ENCODE measurements at regions not wholly inside any gene's neighbourhood (a gene's known extent, or its start where the extent isn't known, plus 50 kb on each side); places are given as distances from the start of the nearest gene placed in this dataset.
A peak's percentile ranks its signal among the peaks of the same experiment; 100 is the strongest.

DNA sequence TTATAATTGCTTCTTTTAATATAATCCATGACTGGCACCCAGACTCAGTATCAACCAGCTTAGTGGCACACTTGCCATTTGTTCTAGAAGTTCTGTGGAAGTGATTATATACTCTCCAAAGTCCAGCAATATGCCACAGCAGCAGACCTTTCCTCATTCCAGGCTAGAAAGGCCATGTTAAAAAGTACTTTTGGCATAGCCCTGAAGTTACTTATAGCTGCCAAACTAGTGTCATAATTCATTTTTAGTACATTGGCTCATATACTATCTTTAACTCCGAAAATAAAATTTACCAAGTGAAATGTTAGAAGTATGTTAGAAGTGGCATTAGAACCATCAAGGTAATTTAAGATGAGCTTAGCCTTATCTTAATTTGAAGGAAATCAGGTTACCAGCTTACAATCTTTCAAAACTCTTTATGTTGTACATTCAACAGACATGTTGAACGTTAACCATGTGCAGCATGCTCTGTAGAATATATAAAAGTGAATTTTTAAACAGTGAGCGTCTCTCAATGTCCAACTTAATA is 714.2 kb upstream of the LCORL start:
- no peak overlapping the region for H3K4me3 ChIP-seq
- 65 to 70% methylated on average over 3 of the region's 3 CpGs for WGBS, 2 donors (ENCODE audit: low coverage in 1 of 2)
- TF ChIP-seq CTCF (IDR thresholded peaks at IDR 0.05) = no peak
- TF ChIP-seq POLR2AphosphoS5 (IDR thresholded peaks at IDR 0.05) = no peak
- no peak for TF ChIP-seq EP300 (IDR thresholded peaks at IDR 0.05; ENCODE audit: low read depth)
- TF ChIP-seq POLR2A (IDR thresholded peaks at IDR 0.05) = no peak

GRCh38 chr4:18734405-18734804 is 712.9 kb upstream of the LCORL start:
- in situ Hi-C loops (cut with MboI; ENCODE audit: low pct_ligation_motif_present in 1 of 4, low pct_unique_long_range_greater_than_20kb in 1 of 4, low sequenced_read_pairs in 3 of 4) (no loop called here), intact Hi-C loops (cut with DNase I; ENCODE audit: low total_unique reads) (no loop called here)
- Histone ChIP-seq H3K27ac (no peak overlapping the region), H3K36me3 (no peaks in the 10 kb centered on the region), H3K4me3 (no peak overlapping the region), H3K27me3 (no peaks in the 10 kb centered on the region), H3K9me3 (no peaks in the 10 kb centered on the region), H3K4me1 (peaks cover 0 to 11% (median 2%) of the 10 kb centered on the region in 4 donors)
- TF ChIP-seq POLR2AphosphoS5 (IDR thresholded peaks at IDR 0.05) (no peak), POLR2A (IDR thresholded peaks at IDR 0.05) (no peak), CTCF (IDR thresholded peaks at IDR 0.05) (no peak), EP300 (IDR thresholded peaks at IDR 0.05; ENCODE audit: low read depth) (no peak)
- DNase-seq = no peak
- WGBS, 2 donors (ENCODE audit: low coverage in 1 of 2) = 44 to 47% methylated on average over 2 of the region's 2 CpGs

More for the DNA sequence above, 714.2 kb upstream of the LCORL start:
- in situ Hi-C loops (cut with MboI; ENCODE audit: low pct_ligation_motif_present in 1 of 4, low pct_unique_long_range_greater_than_20kb in 1 of 4, low sequenced_read_pairs in 3 of 4) = no loop called here
- intact Hi-C loops (cut with DNase I; ENCODE audit: low total_unique reads) = no loop called here
- no peak for DNase-seq
- no peak overlapping the region for H3K27ac ChIP-seq
- H3K27me3 ChIP-seq = no peaks in the 10 kb centered on the region
- no peaks in the 10 kb centered on the region for H3K9me3 ChIP-seq
- H3K4me1 ChIP-seq = peaks cover 0 to 11% (median 2%) of the 10 kb centered on the region in 4 donors
- no peaks in the 10 kb centered on the region for H3K36me3 ChIP-seq

DNA sequence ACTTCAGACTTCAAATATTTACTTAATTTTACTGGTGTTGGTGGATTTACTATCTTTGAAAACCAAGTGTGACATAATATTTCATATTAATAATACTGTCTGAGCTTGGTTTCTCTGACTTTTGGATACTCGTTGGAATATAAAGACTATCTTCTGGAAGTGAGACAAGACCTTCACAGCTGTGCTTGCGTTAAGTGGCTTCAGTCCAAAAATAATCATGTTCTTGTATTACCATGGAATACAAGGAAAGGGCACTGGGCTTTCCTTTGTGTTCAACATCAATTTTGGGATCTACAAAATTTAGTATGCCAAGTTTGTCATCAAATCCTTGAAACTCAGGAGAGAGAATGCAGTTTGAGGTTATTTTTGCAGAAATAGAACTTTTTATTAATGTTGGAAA is 712.4 kb upstream of the LCORL start:
- no peaks in the 10 kb centered on the region for H3K9me3 ChIP-seq
- in situ Hi-C loops (cut with MboI; ENCODE audit: low pct_ligation_motif_present in 1 of 4, low pct_unique_long_range_greater_than_20kb in 1 of 4, low sequenced_read_pairs in 3 of 4) = no loop called here

GRCh38 chr4:18722748-18723191 is 701.2 kb upstream of the LCORL start:
- Histone ChIP-seq H3K27me3 (no peaks in the 10 kb centered on the region), H3K4me1 (peaks cover 0 to 7% (median 0%) of the 10 kb centered on the region in 4 donors), H3K9me3 (no peaks in the 10 kb centered on the region), H3K27ac (peak overlapping the region in 1 of 4 donors; percentile 55), H3K36me3 (no peaks in the 10 kb centered on the region), H3K4me3 (no peak overlapping the region)
- 14% methylated on average over 1 of the region's 1 CpG; no CpG with 5 or more reads in 1 of the 2 donors for WGBS, 2 donors (ENCODE audit: low coverage in 1 of 2)
- in situ Hi-C loops (cut with MboI; ENCODE audit: low pct_ligation_motif_present in 1 of 4, low pct_unique_long_range_greater_than_20kb in 1 of 4, low sequenced_read_pairs in 3 of 4) (no loop called here), intact Hi-C loops (cut with DNase I; ENCODE audit: low total_unique reads) (no loop called here)
- TF ChIP-seq CTCF (IDR thresholded peaks at IDR 0.05) (no peak), EP300 (IDR thresholded peaks at IDR 0.05; ENCODE audit: low read depth) (peak; percentile 20), POLR2AphosphoS5 (IDR thresholded peaks at IDR 0.05) (peak; percentile 66 to 85 (median 70)), POLR2A (IDR thresholded peaks at IDR 0.05) (no peak)
- DNase-seq = peak; percentile 29

More for the DNA sequence above, 712.4 kb upstream of the LCORL start:
- no peak overlapping the region for H3K4me3 ChIP-seq
- no peak for TF ChIP-seq POLR2AphosphoS5 (IDR thresholded peaks at IDR 0.05)
- no peak for TF ChIP-seq EP300 (IDR thresholded peaks at IDR 0.05; ENCODE audit: low read depth)
- TF ChIP-seq CTCF (IDR thresholded peaks at IDR 0.05) = no peak
- no peak for TF ChIP-seq POLR2A (IDR thresholded peaks at IDR 0.05)
- no peaks in the 10 kb centered on the region for H3K27me3 ChIP-seq
- no peak overlapping the region for H3K27ac ChIP-seq
- DNase-seq = no peak
- H3K4me1 ChIP-seq = peaks cover 0 to 11% (median 2%) of the 10 kb centered on the region in 4 donors
- no peaks in the 10 kb centered on the region for H3K36me3 ChIP-seq
- 31 to 33% methylated on average over 2 of the region's 2 CpGs for WGBS, 2 donors (ENCODE audit: low coverage in 1 of 2)
- intact Hi-C loops (cut with DNase I; ENCODE audit: low total_unique reads) = no loop called here

Measured in transverse colon (tissue), 4 donors.